ENCODE measurements at regions not wholly inside any gene's neighbourhood (a gene's known extent, or its start where the extent isn't known, plus 50 kb on each side); places are given as distances from the start of the nearest gene placed in this dataset.

GRCh38 chr12:115343601-115344000 is 659.6 kb upstream of the TBX3 start:
- no peak for DNase-seq

- no peak for DNase-seq
Observed at GRCh38 chr12:115343008-115343407, 659.0 kb upstream of the TBX3 start.

DNA sequence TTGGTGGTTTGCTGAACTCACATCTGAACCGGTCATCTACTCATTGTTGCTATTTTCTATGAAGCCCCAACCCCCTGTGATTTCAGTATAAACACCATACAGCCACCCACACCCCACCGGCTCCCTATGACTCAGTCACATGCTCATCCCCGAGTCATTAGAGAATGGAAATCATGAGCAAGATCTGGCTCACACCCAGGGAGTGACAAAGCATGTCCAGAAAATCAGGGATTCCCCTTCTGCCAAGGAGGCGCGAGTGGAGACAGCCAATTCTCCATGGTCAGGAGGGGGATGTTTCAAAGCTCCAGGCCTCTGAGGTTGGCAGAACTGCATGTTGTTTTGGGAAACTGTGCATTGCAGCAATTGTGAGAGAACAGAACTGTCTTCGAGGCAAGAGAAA is 657.5 kb upstream of the TBX3 start:
- peak; percentile 86 for DNase-seq

DNA sequence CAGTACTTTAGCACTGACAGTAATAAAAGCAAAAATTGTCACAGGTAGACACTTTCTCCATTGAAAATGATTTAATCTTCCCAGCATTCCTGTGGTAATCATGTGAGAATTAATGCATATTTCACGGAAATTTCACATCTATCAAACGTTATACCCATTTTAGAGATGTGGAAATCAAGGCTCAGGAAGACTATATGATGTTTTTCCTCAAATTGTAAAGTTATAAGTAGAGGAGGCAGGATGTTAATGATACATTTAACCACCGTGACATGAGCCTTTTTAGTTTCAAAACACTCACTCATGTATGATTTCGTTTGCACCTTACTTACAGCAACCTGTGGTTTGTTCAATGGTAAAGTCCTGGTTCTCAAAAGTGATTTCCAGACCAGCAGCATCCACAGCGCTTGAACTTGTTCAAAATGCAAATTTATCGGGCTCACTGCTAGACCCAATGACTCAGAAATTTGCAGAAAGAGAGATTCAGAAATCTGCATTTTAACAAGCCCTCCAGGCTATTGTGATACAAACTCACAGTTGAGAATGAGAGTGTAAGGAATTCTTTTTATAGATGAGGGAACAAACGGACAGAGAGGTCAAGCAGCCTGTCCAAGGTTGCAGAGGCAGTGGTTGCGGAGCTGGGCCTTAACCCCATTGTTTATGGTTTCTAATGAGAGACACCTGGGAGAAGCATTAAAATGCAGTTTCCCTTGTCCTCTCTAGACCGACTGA is 654.8 kb upstream of the TBX3 start:
- peak; percentile 65 for DNase-seq

DNA sequence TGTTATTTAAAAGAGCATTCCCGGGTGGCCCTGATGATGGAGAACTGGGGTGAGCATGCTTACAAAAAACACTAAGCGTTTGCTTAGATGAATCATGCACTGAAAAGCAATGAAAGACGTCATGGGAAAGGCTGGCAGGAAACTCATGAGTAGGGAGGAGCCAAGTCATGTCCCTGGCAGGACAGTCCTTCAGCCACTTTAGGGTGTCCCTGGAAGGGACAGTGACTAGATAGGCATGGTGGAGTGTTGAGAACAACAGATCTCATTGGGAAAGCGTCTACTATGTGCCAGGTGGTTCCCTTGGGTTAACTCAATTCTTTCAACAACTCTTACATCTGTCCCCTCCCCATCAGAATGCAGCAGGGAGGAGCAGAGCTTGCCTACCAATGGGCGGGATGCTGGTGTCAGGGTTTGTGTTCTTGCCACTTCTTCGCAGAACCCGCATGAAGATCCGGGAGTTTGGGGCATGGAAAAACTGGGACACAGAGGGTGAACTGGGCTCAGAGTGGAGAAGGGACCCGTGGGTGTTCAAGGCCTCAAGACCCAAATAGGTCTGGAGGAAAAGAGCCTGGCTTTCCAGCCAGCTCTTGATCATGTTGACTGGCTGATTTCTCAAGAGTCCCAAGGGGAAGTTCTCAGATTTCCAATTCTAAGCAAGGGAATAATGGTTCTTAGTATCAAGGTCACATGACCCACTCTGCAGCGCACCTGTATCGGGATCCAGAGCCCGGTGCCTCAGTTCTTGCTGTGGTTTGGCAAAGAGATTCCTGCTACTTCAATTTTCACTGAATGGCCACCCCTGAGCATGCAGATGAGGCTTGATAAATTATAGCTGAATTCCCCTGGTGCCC is 653.9 kb upstream of the TBX3 start:
- DNase-seq = peak; percentile 83

- DNase-seq = no peak
Observed at GRCh38 chr12:115336506-115336905, 652.5 kb upstream of the TBX3 start.

DNA sequence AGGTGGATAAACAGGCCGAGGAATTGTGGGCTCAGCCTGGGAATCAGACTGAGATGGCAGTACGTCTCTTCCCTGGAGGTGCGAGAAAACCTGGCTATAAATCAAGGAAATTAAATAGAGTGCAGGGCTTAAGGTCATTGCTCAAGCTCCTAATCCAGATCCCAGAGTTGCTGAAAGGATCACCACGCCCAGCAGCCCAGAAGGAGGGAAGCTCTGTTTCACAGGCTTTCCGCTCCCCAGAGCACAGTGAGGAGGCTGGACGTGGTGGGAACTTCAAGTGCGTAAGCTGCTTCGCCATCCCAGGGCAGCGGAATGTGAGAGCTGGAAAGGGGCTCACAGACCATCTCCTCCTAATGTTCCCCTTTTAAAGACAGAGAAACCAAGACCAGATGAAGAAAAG is 651.6 kb upstream of the TBX3 start:
- DNase-seq = no peak

DNA sequence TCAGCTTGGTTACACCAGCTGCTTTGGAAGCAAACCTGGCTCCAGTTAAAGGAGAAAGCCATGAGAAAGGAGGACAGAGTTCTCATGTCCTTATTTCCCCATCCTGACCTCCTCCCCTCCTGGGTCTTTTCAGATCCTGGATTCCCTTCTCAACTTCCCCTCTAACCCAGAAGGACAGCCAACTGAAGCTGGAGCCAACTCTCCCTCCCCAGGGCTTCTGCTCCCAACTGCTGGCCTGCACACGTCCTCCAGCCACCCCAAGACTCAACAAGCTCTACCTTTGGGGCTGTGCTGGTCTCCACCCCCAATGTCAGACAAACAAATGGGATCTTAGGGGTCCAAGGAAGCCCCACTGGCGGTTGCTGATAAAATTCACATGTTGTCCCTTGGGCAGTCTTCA is 651.1 kb upstream of the TBX3 start:
- no peak for DNase-seq

DNA sequence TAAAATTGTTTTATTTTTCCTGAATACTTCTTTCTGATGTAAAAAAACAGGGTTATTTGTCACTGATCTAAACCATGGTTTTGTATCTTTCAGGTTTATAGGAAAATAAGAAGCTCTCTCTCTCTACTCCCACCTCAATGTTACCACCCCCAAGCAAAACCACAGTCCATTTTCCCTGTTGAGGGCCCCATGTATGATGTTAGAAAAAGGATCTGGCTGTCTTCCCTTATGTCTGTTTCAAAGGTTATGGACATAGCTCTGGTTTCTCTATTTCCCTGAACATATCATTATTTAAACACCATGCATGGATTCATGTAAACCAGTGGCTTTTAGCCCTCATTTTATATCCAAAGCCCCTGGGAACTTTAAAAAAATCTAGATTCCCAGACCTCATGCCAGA is 649.0 kb upstream of the TBX3 start:
- DNase-seq = no peak

- no peak for DNase-seq
Observed at GRCh38 chr12:115325858-115326257, 641.9 kb upstream of the TBX3 start.

DNA sequence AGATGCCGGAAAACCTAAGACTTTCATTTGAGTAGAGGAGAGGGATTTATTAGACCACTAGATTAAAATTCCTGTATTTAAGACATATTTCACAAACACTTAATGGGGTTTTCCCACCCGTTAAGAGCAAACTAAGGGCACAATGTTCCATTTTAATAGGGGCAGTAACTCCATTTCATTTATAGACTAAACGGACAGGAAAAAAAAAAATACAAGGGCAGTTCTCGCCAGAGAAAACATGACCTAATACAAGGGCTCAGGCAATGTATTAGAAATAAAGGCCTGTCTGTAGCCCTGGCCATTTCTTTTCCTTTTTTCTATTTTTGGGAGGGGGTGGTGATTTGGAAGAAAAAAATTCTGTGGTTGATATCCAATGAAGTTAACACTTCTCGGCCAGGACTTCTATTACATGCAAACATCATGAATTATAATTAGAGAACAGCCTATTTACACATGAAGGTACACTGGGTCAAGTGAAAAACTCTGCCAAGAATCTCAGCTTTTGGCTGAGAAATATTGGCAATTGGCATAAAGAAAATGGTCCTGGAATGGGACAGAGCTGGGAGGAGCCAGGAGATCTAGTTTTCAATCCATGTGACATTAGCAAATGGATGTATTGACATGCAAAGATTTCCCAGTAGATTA is 641.1 kb upstream of the TBX3 start:
- no peak for DNase-seq

GRCh38 chr12:115323223-115323905 is 639.4 kb upstream of the TBX3 start:
- DNase-seq = no peak

DNA sequence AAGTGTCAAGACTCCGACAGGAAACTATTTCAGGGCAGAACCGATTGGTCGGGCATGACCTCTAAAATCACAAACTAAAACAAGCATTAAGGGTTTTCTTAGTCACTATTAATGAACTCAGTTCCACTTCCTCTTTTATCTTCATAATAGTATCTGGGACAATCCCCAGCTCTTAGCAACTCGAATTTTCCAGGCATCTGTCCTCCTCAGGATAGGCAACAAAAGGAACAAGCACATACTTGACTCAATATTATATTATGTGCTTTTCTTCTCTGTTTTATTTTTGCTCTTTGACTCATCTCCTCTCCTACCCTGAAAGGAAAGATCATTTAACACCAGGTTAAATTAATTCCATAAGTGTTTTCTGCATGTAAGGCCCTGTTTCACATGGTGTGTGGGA is 638.3 kb upstream of the TBX3 start:
- no peak for DNase-seq

- DNase-seq = peak; percentile 71
Observed at GRCh38 chr12:115320967-115321366, 637.0 kb upstream of the TBX3 start.

DNA sequence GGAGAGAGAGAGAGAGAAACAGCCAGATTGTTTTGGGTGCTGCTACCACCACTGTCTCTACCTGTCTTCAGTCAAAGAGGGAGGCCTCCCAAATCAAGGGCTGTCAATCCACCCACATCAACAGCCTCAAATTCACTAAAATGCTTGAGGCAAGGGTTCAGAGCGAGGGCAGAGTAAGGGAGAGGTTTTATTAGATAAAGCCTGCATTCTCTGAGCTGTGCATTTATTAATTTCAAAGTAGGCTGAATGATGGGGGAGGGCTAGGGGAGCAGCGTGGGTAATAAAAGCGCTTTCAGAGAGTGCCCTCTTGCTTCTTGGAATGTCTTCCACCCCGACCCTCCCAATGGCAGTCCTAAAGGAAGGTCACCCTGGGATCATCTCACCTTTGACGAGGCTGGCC is 636.5 kb upstream of the TBX3 start:
- no peak for DNase-seq

GRCh38 chr12:115319446-115320040 is 635.6 kb upstream of the TBX3 start:
- no peak for DNase-seq

- DNase-seq = peak; percentile 84
Observed at GRCh38 chr12:115313929-115314328, 630.0 kb upstream of the TBX3 start.

- DNase-seq = no peak
Observed at GRCh38 chr12:115312901-115313300, 628.9 kb upstream of the TBX3 start.

GRCh38 chr12:115311875-115312274 is 627.9 kb upstream of the TBX3 start:
- no peak for DNase-seq

- DNase-seq = no peak
Observed at GRCh38 chr12:115308918-115309317, 624.9 kb upstream of the TBX3 start.

GRCh38 chr12:115306380-115306779 is 622.4 kb upstream of the TBX3 start:
- no peak for DNase-seq

DNA sequence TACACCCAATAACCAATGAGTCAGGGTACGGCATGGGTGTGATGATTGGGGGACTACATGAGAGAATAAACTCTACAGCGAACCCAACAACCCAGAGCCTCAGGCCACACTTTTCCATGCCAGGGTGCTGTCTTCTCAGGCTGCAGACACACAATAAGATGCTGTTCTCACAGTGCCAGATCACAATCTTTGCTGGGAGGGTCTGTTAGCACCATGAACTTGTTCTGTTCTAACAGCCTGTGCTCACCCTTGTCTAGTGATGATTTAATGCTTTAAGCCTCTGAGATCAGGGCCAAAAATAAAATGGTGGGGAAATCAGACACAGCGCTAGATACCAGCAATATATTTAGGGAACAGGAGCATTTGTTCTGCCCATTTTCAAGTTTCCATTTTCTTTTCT is 621.9 kb upstream of the TBX3 start:
- peak; percentile 78 for DNase-seq

DNA sequence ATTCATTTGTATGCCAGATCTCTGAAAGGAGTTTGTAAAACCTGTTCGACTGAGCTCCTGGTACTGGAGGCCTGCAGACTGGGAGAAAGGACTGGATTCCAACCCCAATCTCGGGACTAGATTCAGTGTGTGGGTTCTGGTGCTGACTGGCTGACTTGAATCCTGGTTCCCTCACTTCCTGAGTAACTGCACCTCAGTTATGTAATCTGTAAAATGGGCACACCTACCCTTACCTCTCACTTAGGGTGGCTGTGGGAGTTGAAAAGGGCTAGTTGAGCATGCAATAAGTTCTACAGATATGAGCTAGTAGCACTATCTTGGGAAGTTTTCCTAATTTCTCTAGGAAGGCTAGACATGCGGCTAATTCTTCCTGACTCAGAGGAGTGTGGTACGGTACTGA is 621.3 kb upstream of the TBX3 start:
- peak; percentile 70 for DNase-seq
